ENCODE measurements at regions not wholly inside any gene's neighbourhood (a gene's known extent, or its start where the extent isn't known, plus 50 kb on each side); places are given as distances from the start of the nearest gene placed in this dataset.

GRCh38 chr2:8421658-8422449 lies 260.0 kb upstream of the ID2 start:
- DNase-seq (ENCODE audit: low read depth in 2 of 2, low spot score in 1 of 2), result no peak

- no peak for DNase-seq (ENCODE audit: low read depth in 2 of 2, low spot score in 1 of 2)
Measured at GRCh38 chr2:8422450-8422800, 259.4 kb upstream of the ID2 start.

DNA sequence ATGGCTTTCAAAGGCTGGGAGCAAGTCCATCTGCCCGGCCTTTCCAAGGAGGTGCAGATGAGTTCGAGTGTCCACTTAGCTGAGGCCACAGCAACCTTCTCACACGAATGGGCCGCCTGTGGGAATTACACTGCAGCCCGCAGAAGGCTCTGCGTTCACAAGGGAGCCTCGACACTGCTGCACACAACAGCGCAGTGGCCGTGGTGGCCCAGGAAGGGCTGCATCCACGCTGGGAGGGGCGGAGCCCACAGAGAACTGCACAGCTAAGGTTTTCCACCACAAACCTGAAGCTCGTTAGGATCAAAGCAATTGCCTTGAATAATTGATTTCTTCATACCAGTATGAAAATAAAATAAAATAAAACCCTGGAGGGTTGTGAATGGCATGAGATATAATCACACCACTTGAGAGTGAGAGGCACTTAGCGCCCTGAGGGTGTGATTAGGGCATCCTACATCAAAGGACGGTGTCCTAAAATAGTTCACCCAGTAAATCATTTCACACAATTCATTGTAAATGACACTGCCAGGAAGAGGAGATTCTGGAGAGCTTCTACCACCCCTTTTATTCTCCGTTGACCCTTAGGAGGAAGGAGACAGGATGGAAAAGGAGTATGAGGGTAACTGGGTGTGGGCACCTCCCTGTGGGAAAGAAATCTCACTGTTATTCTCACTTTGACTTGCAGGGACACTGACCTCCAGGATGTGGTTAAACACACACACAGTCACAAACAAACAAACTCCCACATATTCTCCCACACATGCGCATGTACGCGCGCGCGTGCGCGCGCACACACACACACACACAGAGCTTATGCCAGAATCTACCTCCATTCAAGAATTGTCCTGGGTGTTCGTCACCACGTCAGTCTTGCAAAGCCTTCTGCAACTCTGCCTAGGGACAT lies 256.6 kb upstream of the ID2 start:
- peak in 1 of 2 donors; percentile 14 for DNase-seq (ENCODE audit: low read depth in 2 of 2, low spot score in 1 of 2)

DNA sequence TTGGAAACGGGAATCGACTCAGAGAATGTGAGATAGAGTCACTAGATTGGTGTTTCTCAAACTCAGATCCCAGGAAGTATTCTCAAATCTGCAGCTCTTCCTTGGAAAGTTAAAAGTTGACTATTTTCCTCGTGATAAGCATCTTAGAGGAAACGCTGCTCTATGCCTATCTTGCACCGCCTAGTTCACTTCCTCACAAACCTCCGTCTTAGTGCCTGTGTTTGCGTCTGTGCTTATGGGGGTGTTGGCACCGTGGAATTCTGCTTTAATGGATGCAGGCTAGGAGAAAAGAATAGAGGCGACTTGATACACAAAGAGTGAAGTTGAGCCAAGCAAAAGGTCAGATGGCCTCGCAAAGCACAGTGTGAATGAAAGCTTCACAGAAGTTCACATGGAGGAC lies 255.3 kb upstream of the ID2 start:
- no peak for DNase-seq (ENCODE audit: low read depth in 2 of 2, low spot score in 1 of 2)

DNA sequence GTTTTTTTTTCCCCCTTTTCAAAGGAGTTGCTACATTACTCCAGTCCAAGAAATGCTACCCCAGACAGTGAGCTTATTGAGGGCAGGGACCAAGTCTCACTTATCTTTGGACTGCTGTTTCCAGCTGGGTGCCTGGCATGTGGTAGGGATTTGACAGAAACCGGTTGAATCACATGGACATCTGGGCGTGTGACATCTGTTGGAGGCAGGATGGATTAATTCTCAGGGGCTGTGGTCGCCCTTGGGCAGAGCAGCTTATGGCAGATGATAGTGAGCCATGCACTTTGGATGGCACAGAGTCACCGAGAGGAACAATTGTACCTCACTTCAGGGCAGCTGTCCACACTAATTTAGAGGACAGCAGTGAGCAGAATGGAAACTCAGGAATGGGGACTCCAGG lies 254.6 kb upstream of the ID2 start:
- no peak for DNase-seq (ENCODE audit: low read depth in 2 of 2, low spot score in 1 of 2)

DNA sequence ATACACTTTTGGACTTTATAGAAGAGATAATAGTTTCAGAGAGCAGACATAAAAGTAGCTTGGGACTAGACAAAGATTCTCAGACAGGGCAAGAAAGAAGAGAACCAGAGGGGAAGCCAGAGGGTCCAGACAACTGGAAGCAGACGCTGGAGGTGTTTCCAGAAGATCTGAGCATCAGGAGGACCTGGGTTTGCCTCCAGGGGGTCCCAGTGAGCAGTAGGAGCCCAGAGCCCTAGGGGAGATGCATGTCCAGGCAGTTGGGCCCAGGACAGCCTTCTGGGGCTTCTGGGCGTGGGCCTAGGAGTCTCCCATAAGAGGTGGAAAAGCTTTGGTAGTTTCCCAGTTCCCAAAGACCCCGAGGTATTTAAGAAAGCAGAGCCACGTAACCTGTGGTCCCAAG lies 251.2 kb upstream of the ID2 start:
- DNase-seq (ENCODE audit: low read depth in 2 of 2, low spot score in 1 of 2), result no peak

GRCh38 chr2:8431446-8432125 lies 250.3 kb upstream of the ID2 start:
- no peak for DNase-seq (ENCODE audit: low read depth in 2 of 2, low spot score in 1 of 2)

- no peak for DNase-seq (ENCODE audit: low read depth in 2 of 2, low spot score in 1 of 2)
Measured at GRCh38 chr2:8432706-8433336, 249.0 kb upstream of the ID2 start.

DNA sequence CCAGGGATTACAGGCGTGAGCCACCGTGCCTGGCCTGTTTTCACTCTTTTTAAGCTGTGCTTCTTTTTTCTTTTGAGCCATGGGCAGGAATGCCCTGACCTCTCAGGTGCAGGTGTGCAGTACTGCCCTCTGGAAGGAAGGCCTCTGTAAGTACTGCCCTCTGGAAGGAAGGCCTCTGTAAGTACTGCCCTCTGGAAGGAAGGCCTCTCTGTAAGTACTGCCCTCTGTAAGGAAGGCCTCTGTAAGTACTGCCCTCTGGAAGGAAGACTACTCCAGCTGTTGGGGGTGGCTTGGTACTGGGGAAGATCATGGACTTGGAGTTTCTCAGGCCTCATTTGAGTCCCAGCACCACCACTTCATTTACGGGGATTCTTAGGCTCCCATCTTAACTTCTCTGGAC lies 248.5 kb upstream of the ID2 start:
- no peak for DNase-seq (ENCODE audit: low read depth in 2 of 2, low spot score in 1 of 2)

DNA sequence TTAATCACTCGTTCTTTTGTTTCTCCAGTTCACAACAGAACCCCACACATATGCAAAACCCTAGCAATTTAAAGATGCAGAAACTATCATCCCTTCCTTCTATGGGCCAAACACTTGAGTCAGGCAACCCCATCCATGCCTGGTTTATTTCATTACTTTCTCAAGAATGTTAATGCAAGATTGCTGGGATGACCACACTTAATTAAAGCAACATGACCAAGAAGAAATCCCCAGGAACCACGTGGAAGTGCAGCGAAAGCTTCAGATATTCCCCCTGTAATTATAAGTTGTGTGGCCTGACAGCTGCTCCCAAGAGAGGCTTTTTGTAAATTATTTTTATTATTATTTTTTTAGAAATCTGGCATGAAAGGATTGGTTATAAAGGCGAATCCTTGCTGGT lies 246.2 kb upstream of the ID2 start:
- no peak for DNase-seq (ENCODE audit: low read depth in 2 of 2, low spot score in 1 of 2)

DNA sequence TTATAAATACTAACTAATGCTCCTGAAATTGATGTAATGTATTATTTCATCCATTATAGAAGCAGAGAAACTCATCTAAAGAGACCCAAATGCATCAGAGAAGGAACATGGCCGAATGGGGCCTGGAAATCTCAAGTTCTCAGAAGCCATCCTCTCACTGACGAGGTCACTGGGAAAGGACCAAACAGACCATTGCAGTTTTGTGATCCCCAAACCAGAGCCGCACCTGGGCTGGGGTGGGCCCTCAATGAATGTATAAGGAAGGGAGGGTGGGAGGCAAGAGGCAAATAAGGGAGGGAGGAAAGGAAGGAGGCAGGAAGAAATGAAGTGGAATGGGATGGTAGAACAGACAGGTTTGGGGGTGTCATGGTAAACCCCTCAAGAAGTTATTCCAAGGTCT lies 245.3 kb upstream of the ID2 start:
- no peak for DNase-seq (ENCODE audit: low read depth in 2 of 2, low spot score in 1 of 2)

GRCh38 chr2:8437228-8437948 lies 244.5 kb upstream of the ID2 start:
- no peak for DNase-seq (ENCODE audit: low read depth in 2 of 2, low spot score in 1 of 2)

- no peak for DNase-seq (ENCODE audit: low read depth in 2 of 2, low spot score in 1 of 2)
Measured at GRCh38 chr2:8437949-8438400, 243.9 kb upstream of the ID2 start.

- DNase-seq (ENCODE audit: low read depth in 2 of 2, low spot score in 1 of 2), result no peak
Measured at GRCh38 chr2:8438476-8438875, 243.4 kb upstream of the ID2 start.

GRCh38 chr2:8438996-8439395 lies 242.9 kb upstream of the ID2 start:
- no peak for DNase-seq (ENCODE audit: low read depth in 2 of 2, low spot score in 1 of 2)

GRCh38 chr2:8440029-8440778 lies 241.7 kb upstream of the ID2 start:
- no peak for DNase-seq (ENCODE audit: low read depth in 2 of 2, low spot score in 1 of 2)

- no peak for DNase-seq (ENCODE audit: low read depth in 2 of 2, low spot score in 1 of 2)
Measured at GRCh38 chr2:8441371-8441770, 240.5 kb upstream of the ID2 start.

DNA sequence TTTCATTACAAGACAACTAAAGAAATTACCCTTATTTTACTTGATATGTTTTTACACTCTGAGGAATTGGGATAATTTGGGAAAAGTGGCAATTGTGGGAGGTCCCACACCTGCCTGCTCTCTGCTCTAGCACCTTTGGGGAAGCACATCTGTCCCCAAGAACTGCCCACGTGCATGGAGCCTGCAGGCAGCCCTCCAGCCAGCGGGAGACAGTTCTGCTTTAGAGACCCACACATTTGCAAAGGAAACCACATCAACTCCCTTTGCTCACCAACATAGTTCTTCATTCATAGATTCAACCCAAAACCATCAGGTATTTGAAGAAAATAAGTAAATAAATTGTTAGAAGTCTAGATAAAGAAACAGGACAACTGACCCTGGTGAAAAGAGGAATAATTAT lies 239.9 kb upstream of the ID2 start:
- DNase-seq (ENCODE audit: low read depth in 2 of 2, low spot score in 1 of 2), result no peak

- no peak for DNase-seq (ENCODE audit: low read depth in 2 of 2, low spot score in 1 of 2)
Measured at GRCh38 chr2:8442833-8443486, 238.9 kb upstream of the ID2 start.

Measured in stimulated activated CD8-positive, alpha-beta memory T cell treated with anti-CD3 and anti-CD28 coated beads, Interleukin-4, amount 100 ng/mL, for 4 hours (primary cell).